H9 (cell line): ENCODE measurements at regions not wholly inside any gene's neighbourhood (a gene's known extent, or its start where the extent isn't known, plus 50 kb on each side); places are given as distances from the start of the nearest gene placed in this dataset.

Source experiments
- DNase-seq: peaks from one replicate; pipeline ENCODE4 v3.0.0-alpha.2; 2017
- H2AFZ ChIP-seq: one replicate; pipeline ENCODE4 v1.6.1; 2013; ENCODE audit warnings: mild to moderate bottlenecking, low read length, control low read depth, moderate library complexity
- H2AK5ac ChIP-seq: 2 replicates; pipeline ENCODE4 v1.6.1; 2013; ENCODE audit warnings: low read length, control low read depth, mixed read lengths; ENCODE audit not compliant: insufficient read length
- H2BK120ac ChIP-seq: one replicate; pipeline ENCODE4 v1.6.1; 2013; ENCODE audit warnings: low read depth, mild to moderate bottlenecking, low read length, control low read depth, inconsistent platforms; ENCODE audit not compliant: poor library complexity, severe bottlenecking
- H2BK12ac ChIP-seq: 2 replicates; pipeline ENCODE4 v1.6.1; 2013; ENCODE audit warnings: low read length, control low read depth, mixed read lengths, low read depth; ENCODE audit not compliant: insufficient read length
- H2BK15ac ChIP-seq: 2 replicates; pipeline ENCODE4 v1.6.1; 2013; ENCODE audit warnings: low read depth, low read length, control low read depth
- H2BK20ac ChIP-seq: one replicate; pipeline ENCODE4 v1.6.1; 2013; ENCODE audit warnings: low read depth, mild to moderate bottlenecking, low read length, control low read depth, inconsistent platforms; ENCODE audit not compliant: poor library complexity, severe bottlenecking
- H2BK5ac ChIP-seq: 2 replicates; pipeline ENCODE4 v1.6.1; 2013; ENCODE audit warnings: low read length, control low read depth, mixed read lengths; ENCODE audit not compliant: insufficient read length
- H3K14ac ChIP-seq: 2 replicates; pipeline ENCODE4 v1.6.1; 2013; ENCODE audit warnings: low read length, control low read depth; ENCODE audit not compliant: insufficient read depth
- H3K18ac ChIP-seq: 2 replicates; pipeline ENCODE4 v1.6.1; 2013; ENCODE audit warnings: low read depth, mild to moderate bottlenecking, mixed read lengths, low read length, control low read depth; ENCODE audit not compliant: insufficient read length
- H3K23ac ChIP-seq: 2 replicates; pipeline ENCODE4 v1.6.1; 2013; ENCODE audit warnings: low read length, control low read depth, mixed read lengths, low read depth; ENCODE audit not compliant: insufficient read length
- H3K23me2 ChIP-seq: 2 replicates; pipeline ENCODE4 v1.6.1; 2013; ENCODE audit warnings: low read depth, mild to moderate bottlenecking, mixed read lengths, low read length, control low read depth; ENCODE audit not compliant: insufficient read length, poor library complexity, severe bottlenecking
- H3K27ac ChIP-seq: 2 replicates; pipeline ENCODE4 v1.5.1; 2013; ENCODE audit warnings: low read length, control low read depth, mixed read lengths, low read depth; ENCODE audit not compliant: insufficient read length
- H3K27me3 ChIP-seq: 2 replicates; pipeline ENCODE4 v1.6.1; 2013; ENCODE audit warnings: low read length, control low read depth, inconsistent platforms; ENCODE audit not compliant: insufficient read depth
- H3K4ac ChIP-seq: 2 replicates; pipeline ENCODE4 v1.6.1; 2013; ENCODE audit warnings: low read depth, mild to moderate bottlenecking, control low read depth, inconsistent platforms, low read length, moderate library complexity
- H3K4me1 ChIP-seq: 2 replicates; pipeline ENCODE4 v1.6.1; 2013; ENCODE audit warnings: low read length, control low read depth, inconsistent platforms; ENCODE audit not compliant: insufficient read depth
- H3K4me2 ChIP-seq: 2 replicates; pipeline ENCODE4 v1.6.1; 2013; ENCODE audit warnings: low read length, control low read depth, mixed read lengths; ENCODE audit not compliant: insufficient read length, insufficient read depth
- H3K56ac ChIP-seq: 2 replicates; pipeline ENCODE4 v1.6.1; 2013; ENCODE audit warnings: low read depth, mild to moderate bottlenecking, mixed read lengths, low read length, control low read depth; ENCODE audit not compliant: insufficient read length
- H3K79me1 ChIP-seq: 2 replicates; pipeline ENCODE4 v1.6.1; 2013; ENCODE audit warnings: low read depth, mild to moderate bottlenecking, moderate library complexity, low read length, control low read depth, inconsistent platforms; ENCODE audit not compliant: insufficient read depth, poor library complexity, severe bottlenecking
- H3K79me2 ChIP-seq: 2 replicates; pipeline ENCODE4 v1.6.1; 2013; ENCODE audit warnings: low read length, control low read depth, inconsistent platforms; ENCODE audit not compliant: insufficient read depth
- H3K9ac ChIP-seq: 2 replicates; pipeline ENCODE4 v1.6.1; 2013; ENCODE audit warnings: low read length, control low read depth, mixed read lengths; ENCODE audit not compliant: insufficient read length; ENCODE audit errors: extremely low read depth
- H3K9me3 ChIP-seq: one replicate; pipeline ENCODE4 v1.6.1; 2013; ENCODE audit warnings: low read depth, low read length, inconsistent platforms; ENCODE audit not compliant: control insufficient read depth
- H3T11ph ChIP-seq: one replicate; pipeline ENCODE4 v1.6.1; 2013; ENCODE audit warnings: mild to moderate bottlenecking, low read length, control low read depth, inconsistent platforms
- H4K20me1 ChIP-seq: one replicate; pipeline ENCODE4 v1.6.1; 2013; ENCODE audit not compliant: control insufficient read depth, insufficient read length, insufficient read depth
- H4K5ac ChIP-seq: 2 replicates; pipeline ENCODE4 v1.6.1; 2013; ENCODE audit warnings: low read depth, mild to moderate bottlenecking, mixed read lengths, low read length, control low read depth; ENCODE audit not compliant: insufficient read length
- H4K8ac ChIP-seq: replicated peaks from 2 replicates; pipeline ENCODE4 v1.6.1; 2013; ENCODE audit warnings: low read length, control low read depth, mixed read lengths, low read depth; ENCODE audit not compliant: insufficient read length
- H4K91ac ChIP-seq: 2 replicates; pipeline ENCODE4 v1.6.1; 2013; ENCODE audit warnings: low read depth, mild to moderate bottlenecking, moderate library complexity, mixed read lengths, low read length, control low read depth; ENCODE audit not compliant: insufficient read length
- H3K27ac Mint-ChIP-seq, 3 experiments: 2 replicates in 2 of 3; 3 replicates in 1 of 3; pipeline ENCODE4 v1.8.0; 2020 to 2021; ENCODE audit warnings: mixed read lengths in 3 of 3, mild to moderate bottlenecking in 1 of 3, moderate library complexity in 1 of 3
- H3K27me3 Mint-ChIP-seq: 2 replicates; pipeline ENCODE4 v1.8.0; 2021; ENCODE audit warnings: low read depth, mild to moderate bottlenecking, moderate library complexity, mixed read lengths
- H3K36me3 Mint-ChIP-seq, 3 experiments: 2 replicates in 2 of 3; 3 replicates in 1 of 3; pipeline ENCODE4 v1.8.0; 2020 to 2021; ENCODE audit warnings: low read depth in 3 of 3, mixed read lengths in 3 of 3; ENCODE audit not compliant: insufficient read depth in 1 of 3
- H3K4me1 Mint-ChIP-seq, 2 experiments: 2 replicates each; pipeline ENCODE4 v1.8.0; 2020; ENCODE audit warnings: mixed read lengths in 2 of 2
- H3K4me3 Mint-ChIP-seq, 2 experiments: 2 replicates in 1 of 2; 3 replicates in 1 of 2; pipeline ENCODE4 v1.8.0; 2020 to 2021; ENCODE audit warnings: mild to moderate bottlenecking in 2 of 2, mixed read lengths in 2 of 2, moderate library complexity in 1 of 2
- H3K9me3 Mint-ChIP-seq, 2 experiments: 2 replicates in 1 of 2; 3 replicates in 1 of 2; pipeline ENCODE4 v1.8.0; 2020; ENCODE audit warnings: mild to moderate bottlenecking in 2 of 2, mixed read lengths in 2 of 2, moderate library complexity in 1 of 2
- WGBS: extraction: QIAGEN DNeasy Blood & Tissue Kit; methylation state at CpG from one replicate; pipeline ENCODE4 v1.1.7; 2013; ENCODE audit warnings: missing lambda C conversion rate, low lambda C conversion rate, mixed read lengths; ENCODE audit not compliant: insufficient read length; ENCODE audit errors: extremely low coverage; 5-methylcytosine and 5-hydroxymethylcytosine counted together
- TF ChIP-seq, protein P1 (sequence below): fragments of 200-600 bp; sonication (generic); conservative IDR thresholded peaks from 3 replicates; pipeline ENCODE4 v1.8.0; 2021; ENCODE audit warnings: antibody characterized with exemption, mild to moderate bottlenecking

DNA sequence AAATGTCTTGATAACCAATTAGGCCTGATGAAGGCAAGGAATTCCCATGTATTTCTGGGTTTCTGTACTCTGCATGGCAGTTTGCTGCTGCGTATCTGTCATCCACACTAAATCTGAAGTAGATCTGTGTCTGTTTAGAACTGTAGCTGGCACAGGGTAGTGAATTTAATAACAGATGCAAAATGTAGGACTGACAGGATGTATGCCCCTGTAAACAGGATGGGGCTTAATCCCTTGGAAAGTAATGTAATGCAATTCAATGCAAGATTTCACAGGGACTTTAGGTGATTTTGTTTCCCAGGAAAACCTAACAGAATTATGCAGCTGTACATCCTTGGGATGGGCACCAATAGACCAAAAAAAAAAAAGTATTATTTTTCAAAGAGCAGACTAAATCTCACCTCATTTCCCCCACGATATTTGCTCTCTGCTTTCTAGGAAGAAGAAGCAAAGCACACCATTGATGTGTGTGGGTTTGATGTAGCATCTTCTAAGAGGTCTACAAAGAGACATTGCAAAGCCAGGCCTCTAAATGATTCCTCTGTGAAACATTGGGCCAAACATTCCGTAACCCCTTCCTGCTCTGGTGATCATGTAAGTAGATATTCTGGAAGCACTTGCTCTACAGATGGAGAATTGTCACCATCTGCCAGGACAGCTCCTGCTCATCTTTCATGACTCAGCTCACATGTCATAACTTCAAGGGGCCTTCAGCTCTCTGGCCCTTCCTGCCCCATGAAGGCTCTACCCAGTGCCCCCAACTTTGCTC lies 464.3 kb upstream of the RGMA start:
- H2BK120ac ChIP-seq: no peak overlapping the region
- no peak overlapping the region for H2BK12ac ChIP-seq
- TF ChIP-seq, protein P1, sequence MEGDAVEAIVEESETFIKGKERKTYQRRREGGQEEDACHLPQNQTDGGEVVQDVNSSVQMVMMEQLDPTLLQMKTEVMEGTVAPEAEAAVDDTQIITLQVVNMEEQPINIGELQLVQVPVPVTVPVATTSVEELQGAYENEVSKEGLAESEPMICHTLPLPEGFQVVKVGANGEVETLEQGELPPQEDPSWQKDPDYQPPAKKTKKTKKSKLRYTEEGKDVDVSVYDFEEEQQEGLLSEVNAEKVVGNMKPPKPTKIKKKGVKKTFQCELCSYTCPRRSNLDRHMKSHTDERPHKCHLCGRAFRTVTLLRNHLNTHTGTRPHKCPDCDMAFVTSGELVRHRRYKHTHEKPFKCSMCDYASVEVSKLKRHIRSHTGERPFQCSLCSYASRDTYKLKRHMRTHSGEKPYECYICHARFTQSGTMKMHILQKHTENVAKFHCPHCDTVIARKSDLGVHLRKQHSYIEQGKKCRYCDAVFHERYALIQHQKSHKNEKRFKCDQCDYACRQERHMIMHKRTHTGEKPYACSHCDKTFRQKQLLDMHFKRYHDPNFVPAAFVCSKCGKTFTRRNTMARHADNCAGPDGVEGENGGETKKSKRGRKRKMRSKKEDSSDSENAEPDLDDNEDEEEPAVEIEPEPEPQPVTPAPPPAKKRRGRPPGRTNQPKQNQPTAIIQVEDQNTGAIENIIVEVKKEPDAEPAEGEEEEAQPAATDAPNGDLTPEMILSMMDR: no peak
- H3K36me3 Mint-ChIP-seq: no peaks in the 10 kb centered on the region; a peak in 1 of 7 replicates
- no peak overlapping the region for H3K56ac ChIP-seq
- WGBS: no CpG with 5 or more reads among the region's 3 CpGs
- H4K5ac ChIP-seq: no peak overlapping the region
- no peak for DNase-seq
- H3K79me1 ChIP-seq: no peaks in the 10 kb centered on the region
- H3K23ac ChIP-seq: no peak overlapping the region
- no peak overlapping the region for H3T11ph ChIP-seq
- H3K4me2 ChIP-seq: no peak overlapping the region
- H3K4me3 Mint-ChIP-seq: no peak overlapping the region
- no peak overlapping the region for H3K9ac ChIP-seq
- no peak overlapping the region for H2BK15ac ChIP-seq
- no peaks in the 10 kb centered on the region for H3K9me3 Mint-ChIP-seq
- H4K91ac ChIP-seq: no peak overlapping the region
- no peak overlapping the region for H3K14ac ChIP-seq
- no peaks in the 10 kb centered on the region for H3K9me3 ChIP-seq
- H2BK5ac ChIP-seq: no peak overlapping the region
- peaks cover 1% of the 10 kb centered on the region; the same call in 1 of the 2 replicates for H3K4me1 ChIP-seq
- H2AFZ ChIP-seq: no peak overlapping the region
- no peak overlapping the region for H3K27ac Mint-ChIP-seq
- H4K8ac ChIP-seq: no peak overlapping the region
- H3K4me1 Mint-ChIP-seq: no peaks in the 10 kb centered on the region
- H3K23me2 ChIP-seq: no peaks in the 10 kb centered on the region
- no peak overlapping the region for H3K18ac ChIP-seq
- no peaks in the 10 kb centered on the region for H3K27me3 ChIP-seq
- no peak overlapping the region for H3K27ac ChIP-seq
- no peak overlapping the region for H2BK20ac ChIP-seq
- no peaks in the 10 kb centered on the region for H3K79me2 ChIP-seq
- H2AK5ac ChIP-seq: no peak overlapping the region
- H3K27me3 Mint-ChIP-seq: no peaks in the 10 kb centered on the region
- H3K4ac ChIP-seq: no peak overlapping the region
- no peaks in the 10 kb centered on the region for H4K20me1 ChIP-seq
